ENCODE measurements at regions not wholly inside any gene's neighbourhood (a gene's known extent, or its start where the extent isn't known, plus 50 kb on each side); places are given as distances from the start of the nearest gene placed in this dataset.

DNA sequence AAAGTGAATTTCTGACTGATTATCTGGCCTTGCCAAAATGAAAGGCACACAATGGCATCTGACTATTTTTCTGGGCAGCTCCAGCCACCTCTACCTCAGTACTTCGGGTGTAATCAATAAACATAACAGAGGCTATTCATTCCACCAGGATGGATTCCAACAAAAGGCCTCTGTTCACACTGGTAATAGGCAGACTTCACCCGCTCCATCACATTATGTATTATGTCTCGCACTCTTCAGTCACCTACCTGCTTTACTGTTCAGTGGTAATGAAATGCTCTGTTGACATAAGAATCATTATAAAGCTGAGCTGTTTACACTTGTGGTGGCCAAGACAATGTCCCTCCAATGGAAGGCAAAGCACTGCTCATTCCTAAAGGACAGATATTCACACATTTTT, 1333.7 kb upstream of the WWC1 start:
- TF ChIP-seq, protein P1, sequence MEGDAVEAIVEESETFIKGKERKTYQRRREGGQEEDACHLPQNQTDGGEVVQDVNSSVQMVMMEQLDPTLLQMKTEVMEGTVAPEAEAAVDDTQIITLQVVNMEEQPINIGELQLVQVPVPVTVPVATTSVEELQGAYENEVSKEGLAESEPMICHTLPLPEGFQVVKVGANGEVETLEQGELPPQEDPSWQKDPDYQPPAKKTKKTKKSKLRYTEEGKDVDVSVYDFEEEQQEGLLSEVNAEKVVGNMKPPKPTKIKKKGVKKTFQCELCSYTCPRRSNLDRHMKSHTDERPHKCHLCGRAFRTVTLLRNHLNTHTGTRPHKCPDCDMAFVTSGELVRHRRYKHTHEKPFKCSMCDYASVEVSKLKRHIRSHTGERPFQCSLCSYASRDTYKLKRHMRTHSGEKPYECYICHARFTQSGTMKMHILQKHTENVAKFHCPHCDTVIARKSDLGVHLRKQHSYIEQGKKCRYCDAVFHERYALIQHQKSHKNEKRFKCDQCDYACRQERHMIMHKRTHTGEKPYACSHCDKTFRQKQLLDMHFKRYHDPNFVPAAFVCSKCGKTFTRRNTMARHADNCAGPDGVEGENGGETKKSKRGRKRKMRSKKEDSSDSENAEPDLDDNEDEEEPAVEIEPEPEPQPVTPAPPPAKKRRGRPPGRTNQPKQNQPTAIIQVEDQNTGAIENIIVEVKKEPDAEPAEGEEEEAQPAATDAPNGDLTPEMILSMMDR (IDR thresholded peaks at IDR 0.05): no peak
- intact Hi-C loops (cut with DNase I): no loop called here
- DNase-seq: no peak
- no peak for ATAC-seq
- no peak overlapping the region for H3K27ac ChIP-seq
- no peak overlapping the region for H3K4me3 ChIP-seq
- H3K4me1 ChIP-seq: no peaks in the 10 kb centered on the region
- H3K36me3 ChIP-seq: no peaks in the 10 kb centered on the region
- no peaks in the 10 kb centered on the region for H3K9me3 ChIP-seq
- H3K27me3 ChIP-seq: no peaks in the 10 kb centered on the region

DNA sequence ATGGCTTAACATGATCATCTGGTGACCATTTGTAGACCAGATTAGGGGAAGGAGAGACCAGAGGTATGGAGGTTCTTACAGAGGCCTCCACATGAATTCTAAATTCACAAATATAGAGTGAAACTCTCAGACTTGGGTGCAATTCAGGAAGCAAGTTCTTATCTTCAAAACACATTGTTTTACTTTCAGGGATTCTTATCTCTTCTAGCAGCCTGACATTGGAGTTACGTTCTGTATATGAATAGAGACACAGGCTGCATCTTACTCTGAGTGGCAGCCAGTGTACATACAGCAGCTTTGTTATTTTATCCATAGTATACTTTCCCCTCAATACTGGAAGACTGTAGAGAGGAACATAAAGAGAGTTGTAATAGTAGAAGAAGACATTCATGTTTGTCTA, 1331.7 kb upstream of the WWC1 start:
- no peak overlapping the region for H3K4me3 ChIP-seq
- no peaks in the 10 kb centered on the region for H3K9me3 ChIP-seq
- intact Hi-C loops (cut with DNase I): no loop called here
- ATAC-seq (no peak), DNase-seq (no peak)
- no peak overlapping the region for H3K27ac ChIP-seq
- no peaks in the 10 kb centered on the region for H3K27me3 ChIP-seq
- H3K36me3 ChIP-seq: no peaks in the 10 kb centered on the region
- TF ChIP-seq, protein P1 (IDR thresholded peaks at IDR 0.05): no peak
- H3K4me1 ChIP-seq: no peaks in the 10 kb centered on the region

DNA sequence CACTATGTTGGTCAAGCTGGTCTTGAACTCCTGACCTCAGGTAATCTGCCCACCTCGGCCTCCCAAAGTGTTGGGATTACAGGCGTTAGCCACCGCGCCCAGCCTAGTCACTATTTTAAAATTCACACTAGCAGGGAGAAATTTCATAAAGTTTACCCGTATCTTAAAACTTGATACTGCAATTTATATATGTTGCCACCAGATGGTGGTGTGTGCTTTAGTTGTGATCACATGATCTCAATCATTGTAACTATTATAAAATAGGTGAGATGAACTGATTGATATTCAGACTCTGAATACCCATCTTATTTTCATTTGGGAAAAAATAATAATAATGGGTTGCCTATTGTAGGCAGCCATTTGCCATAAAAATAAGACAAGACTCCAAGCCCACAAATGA, 1330.4 kb upstream of the WWC1 start:
- DNase-seq (no peak), ATAC-seq (no peak)
- TF ChIP-seq, protein P1 (IDR thresholded peaks at IDR 0.05): no peak
- Histone ChIP-seq H3K4me3 (no peak overlapping the region), H3K4me1 (no peaks in the 10 kb centered on the region), H3K36me3 (no peaks in the 10 kb centered on the region), H3K27ac (no peak overlapping the region), H3K27me3 (no peaks in the 10 kb centered on the region), H3K9me3 (no peaks in the 10 kb centered on the region)
- intact Hi-C loops (cut with DNase I): no loop called here

DNA sequence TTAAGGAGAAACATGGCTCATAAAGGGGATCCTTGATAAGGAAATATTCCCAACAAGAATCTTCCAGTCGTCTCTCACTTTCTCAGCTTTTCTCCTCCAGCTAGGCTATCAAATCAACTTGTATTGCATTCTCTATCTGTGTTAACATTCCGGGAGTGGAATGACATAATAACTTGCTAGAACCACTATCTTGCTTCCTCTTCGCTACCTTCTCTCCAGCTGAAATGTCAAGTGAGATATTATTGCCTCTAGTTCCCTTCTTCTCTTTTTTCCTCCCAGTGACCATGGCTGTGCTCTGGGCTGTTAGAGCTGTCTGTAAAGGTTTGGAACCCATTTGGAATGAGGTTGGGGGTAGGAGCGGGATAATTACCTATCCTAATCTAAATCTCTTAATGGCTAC, 1329.5 kb upstream of the WWC1 start:
- TF ChIP-seq, protein P1 (IDR thresholded peaks at IDR 0.05): no peak
- Histone ChIP-seq H3K4me1 (no peaks in the 10 kb centered on the region), H3K27ac (no peak overlapping the region), H3K36me3 (no peaks in the 10 kb centered on the region), H3K4me3 (no peak overlapping the region), H3K9me3 (no peaks in the 10 kb centered on the region), H3K27me3 (no peaks in the 10 kb centered on the region)
- ATAC-seq: no peak
- intact Hi-C loops (cut with DNase I): no loop called here
- no peak for DNase-seq

DNA sequence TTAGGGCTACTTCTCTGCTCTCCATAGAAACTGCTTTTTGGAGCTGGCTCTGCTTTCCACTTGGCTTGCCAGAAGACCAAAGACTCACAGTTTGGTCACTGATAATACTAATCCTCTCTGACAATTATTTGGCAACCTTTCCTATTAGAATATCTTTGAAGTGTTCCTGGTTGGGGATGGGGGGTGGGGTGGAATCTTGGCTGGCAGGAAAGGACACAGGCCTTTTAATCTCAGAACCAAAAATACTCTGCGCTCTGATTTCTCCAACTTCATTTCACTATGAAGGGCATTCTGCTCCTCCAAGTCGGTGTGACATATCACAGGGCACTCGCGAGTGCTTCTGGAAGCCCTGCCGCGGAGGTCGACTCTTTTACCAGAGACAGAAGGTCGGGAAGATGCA, 1329.0 kb upstream of the WWC1 start:
- Histone ChIP-seq H3K9me3 (no peaks in the 10 kb centered on the region), H3K36me3 (no peaks in the 10 kb centered on the region), H3K27ac (no peak overlapping the region), H3K27me3 (no peaks in the 10 kb centered on the region), H3K4me3 (no peak overlapping the region), H3K4me1 (no peaks in the 10 kb centered on the region)
- TF ChIP-seq, protein P1 (IDR thresholded peaks at IDR 0.05): no peak
- no peak for DNase-seq
- intact Hi-C loops (cut with DNase I): no loop called here
- ATAC-seq: no peak

DNA sequence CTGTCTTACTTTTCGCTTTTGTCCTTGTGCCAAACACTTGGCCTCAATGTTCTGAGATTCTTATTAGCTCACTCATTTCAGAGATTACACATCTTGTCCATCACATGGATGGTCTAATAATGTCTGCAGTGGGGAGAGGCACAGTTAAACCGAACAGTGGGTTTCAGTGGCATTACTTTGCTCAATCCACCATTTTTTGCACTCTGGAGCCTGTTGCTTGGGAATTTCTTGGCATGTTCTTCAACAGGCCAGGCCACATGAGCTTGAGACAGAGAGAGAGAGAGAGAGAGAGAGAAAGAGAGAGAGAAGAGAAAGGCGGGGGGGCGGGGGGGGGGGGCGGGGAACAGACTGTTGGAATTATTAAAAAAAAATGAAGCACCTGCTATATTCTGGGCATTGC, 1327.8 kb upstream of the WWC1 start:
- Histone ChIP-seq H3K27me3 (no peaks in the 10 kb centered on the region), H3K36me3 (no peaks in the 10 kb centered on the region), H3K4me3 (no peak overlapping the region), H3K9me3 (no peaks in the 10 kb centered on the region), H3K4me1 (no peaks in the 10 kb centered on the region), H3K27ac (no peak overlapping the region)
- TF ChIP-seq, protein P1 (IDR thresholded peaks at IDR 0.05): no peak
- no peak for ATAC-seq
- intact Hi-C loops (cut with DNase I): no loop called here
- no peak for DNase-seq

Measured in upper lobe of right lung (tissue), 1 donor.